ENCODE measurements at regions not wholly inside any gene's neighbourhood (a gene's known extent, or its start where the extent isn't known, plus 50 kb on each side); places are given as distances from the start of the nearest gene placed in this dataset.

GRCh38 chr2:167701651-167702050 lies 545.7 kb downstream of the STK39 start:
- H3K4me3 ChIP-seq (ENCODE audit: low read depth in 1 of 3, low read length in 3 of 3): no peak overlapping the region
- TF ChIP-seq SP1 (IDR thresholded peaks at IDR 0.05) (no peak), FOXA1 (IDR thresholded peaks at IDR 0.05) (no peak), ATF3 (IDR thresholded peaks at IDR 0.05) (no peak), RAD21 (IDR thresholded peaks at IDR 0.05) (no peak), GABPA (IDR thresholded peaks at IDR 0.05 in 1 of 2, conservative IDR thresholded peaks at IDR 0.05 in 1 of 2) (no peak), RXRA (IDR thresholded peaks at IDR 0.05) (no peak), ZBTB33 (IDR thresholded peaks at IDR 0.05) (no peak), YY1 (IDR thresholded peaks at IDR 0.05) (no peak), HNF4G (IDR thresholded peaks at IDR 0.05) (no peak), TAF1 (conservative IDR thresholded peaks at IDR 0.05) (no peak), EGR1 (IDR thresholded peaks at IDR 0.05; ENCODE audit: low read depth in 2 of 2) (no peak), FOXA2 (IDR thresholded peaks at IDR 0.05) (no peak), NR2F2 (IDR thresholded peaks at IDR 0.05) (no peak), HNF4A (conservative IDR thresholded peaks at IDR 0.05) (no peak), JUND (IDR thresholded peaks at IDR 0.05) (no peak)
- TF ChIP-seq, protein P1, sequence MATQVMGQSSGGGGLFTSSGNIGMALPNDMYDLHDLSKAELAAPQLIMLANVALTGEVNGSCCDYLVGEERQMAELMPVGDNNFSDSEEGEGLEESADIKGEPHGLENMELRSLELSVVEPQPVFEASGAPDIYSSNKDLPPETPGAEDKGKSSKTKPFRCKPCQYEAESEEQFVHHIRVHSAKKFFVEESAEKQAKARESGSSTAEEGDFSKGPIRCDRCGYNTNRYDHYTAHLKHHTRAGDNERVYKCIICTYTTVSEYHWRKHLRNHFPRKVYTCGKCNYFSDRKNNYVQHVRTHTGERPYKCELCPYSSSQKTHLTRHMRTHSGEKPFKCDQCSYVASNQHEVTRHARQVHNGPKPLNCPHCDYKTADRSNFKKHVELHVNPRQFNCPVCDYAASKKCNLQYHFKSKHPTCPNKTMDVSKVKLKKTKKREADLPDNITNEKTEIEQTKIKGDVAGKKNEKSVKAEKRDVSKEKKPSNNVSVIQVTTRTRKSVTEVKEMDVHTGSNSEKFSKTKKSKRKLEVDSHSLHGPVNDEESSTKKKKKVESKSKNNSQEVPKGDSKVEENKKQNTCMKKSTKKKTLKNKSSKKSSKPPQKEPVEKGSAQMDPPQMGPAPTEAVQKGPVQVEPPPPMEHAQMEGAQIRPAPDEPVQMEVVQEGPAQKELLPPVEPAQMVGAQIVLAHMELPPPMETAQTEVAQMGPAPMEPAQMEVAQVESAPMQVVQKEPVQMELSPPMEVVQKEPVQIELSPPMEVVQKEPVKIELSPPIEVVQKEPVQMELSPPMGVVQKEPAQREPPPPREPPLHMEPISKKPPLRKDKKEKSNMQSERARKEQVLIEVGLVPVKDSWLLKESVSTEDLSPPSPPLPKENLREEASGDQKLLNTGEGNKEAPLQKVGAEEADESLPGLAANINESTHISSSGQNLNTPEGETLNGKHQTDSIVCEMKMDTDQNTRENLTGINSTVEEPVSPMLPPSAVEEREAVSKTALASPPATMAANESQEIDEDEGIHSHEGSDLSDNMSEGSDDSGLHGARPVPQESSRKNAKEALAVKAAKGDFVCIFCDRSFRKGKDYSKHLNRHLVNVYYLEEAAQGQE (IDR thresholded peaks at IDR 0.05): no peak
- TF ChIP-seq, protein P2, sequence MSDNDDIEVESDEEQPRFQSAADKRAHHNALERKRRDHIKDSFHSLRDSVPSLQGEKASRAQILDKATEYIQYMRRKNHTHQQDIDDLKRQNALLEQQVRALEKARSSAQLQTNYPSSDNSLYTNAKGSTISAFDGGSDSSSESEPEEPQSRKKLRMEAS (IDR thresholded peaks at IDR 0.05): no peak
- TF ChIP-seq, protein P3, sequence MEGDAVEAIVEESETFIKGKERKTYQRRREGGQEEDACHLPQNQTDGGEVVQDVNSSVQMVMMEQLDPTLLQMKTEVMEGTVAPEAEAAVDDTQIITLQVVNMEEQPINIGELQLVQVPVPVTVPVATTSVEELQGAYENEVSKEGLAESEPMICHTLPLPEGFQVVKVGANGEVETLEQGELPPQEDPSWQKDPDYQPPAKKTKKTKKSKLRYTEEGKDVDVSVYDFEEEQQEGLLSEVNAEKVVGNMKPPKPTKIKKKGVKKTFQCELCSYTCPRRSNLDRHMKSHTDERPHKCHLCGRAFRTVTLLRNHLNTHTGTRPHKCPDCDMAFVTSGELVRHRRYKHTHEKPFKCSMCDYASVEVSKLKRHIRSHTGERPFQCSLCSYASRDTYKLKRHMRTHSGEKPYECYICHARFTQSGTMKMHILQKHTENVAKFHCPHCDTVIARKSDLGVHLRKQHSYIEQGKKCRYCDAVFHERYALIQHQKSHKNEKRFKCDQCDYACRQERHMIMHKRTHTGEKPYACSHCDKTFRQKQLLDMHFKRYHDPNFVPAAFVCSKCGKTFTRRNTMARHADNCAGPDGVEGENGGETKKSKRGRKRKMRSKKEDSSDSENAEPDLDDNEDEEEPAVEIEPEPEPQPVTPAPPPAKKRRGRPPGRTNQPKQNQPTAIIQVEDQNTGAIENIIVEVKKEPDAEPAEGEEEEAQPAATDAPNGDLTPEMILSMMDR (IDR thresholded peaks at IDR 0.05; ENCODE audit: low read depth, low read length, missing input control): no peak
- H3K27me3 ChIP-seq (ENCODE audit: control insufficient read depth in 4 of 4, insufficient read depth in 4 of 4, low read length in 3 of 4): no peaks in the 10 kb centered on the region
- WGBS: 78% methylated on average over 4 of the region's 4 CpGs
- no peak overlapping the region for H3K9ac ChIP-seq (ENCODE audit: low read depth in 1 of 2, low read length in 2 of 2)
- H3K27ac ChIP-seq (ENCODE audit: low read depth in 1 of 2, low read length in 2 of 2): no peak overlapping the region
- no peaks in the 10 kb centered on the region for H3K9me3 ChIP-seq (ENCODE audit: control insufficient read depth in 4 of 4, low read length in 3 of 4)
- H3K36me3 ChIP-seq (ENCODE audit: control insufficient read depth in 4 of 4, insufficient read depth in 3 of 4, low read depth in 1 of 4, low read length in 3 of 4): no peaks in the 10 kb centered on the region
- DNase-seq (ENCODE audit: low spot score): no peak
- peaks cover 0 to 1% (median 0%) of the 10 kb centered on the region in 4 donors for H3K4me1 ChIP-seq (ENCODE audit: control insufficient read depth in 4 of 4, insufficient read depth in 4 of 4, low read length in 3 of 4)
